NCI-H748 treated with DMSO at 0.1 percent for 48 hours (cell line): ENCODE measurements at regions not wholly inside any gene's neighbourhood (a gene's known extent, or its start where the extent isn't known, plus 50 kb on each side); places are given as distances from the start of the nearest gene placed in this dataset.

Experiments
- DNase-seq: peaks from one replicate; lab custom pipeline; 2025; lab: John Stamatoyannopoulos, UW

- DNase-seq: no peak
Observed at GRCh38 chr18:30057398-30057797, 985.1 kb downstream of the DSC3 start.

GRCh38 chr18:30056528-30056927 lies 986.0 kb downstream of the DSC3 start:
- no peak for DNase-seq

GRCh38 chr18:30044496-30044895 lies 998.0 kb downstream of the DSC3 start:
- no peak for DNase-seq

- no peak for DNase-seq
Observed at GRCh38 chr18:30039201-30039600, 1003.3 kb downstream of the DSC3 start.

- no peak for DNase-seq
Observed at GRCh38 chr18:30034818-30035217, 1007.7 kb downstream of the DSC3 start.

GRCh38 chr18:30016179-30016578 lies 1026.4 kb downstream of the DSC3 start:
- no peak for DNase-seq

GRCh38 chr18:30004965-30005364 lies 1037.6 kb downstream of the DSC3 start:
- DNase-seq: no peak

- no peak for DNase-seq
Observed at GRCh38 chr18:29982218-29982617, 1060.3 kb downstream of the DSC3 start.

- no peak for DNase-seq
Observed at GRCh38 chr18:29979881-29980280, 1062.7 kb downstream of the DSC3 start.

- DNase-seq: no peak
Observed at GRCh38 chr18:29969876-29970275, 1072.7 kb downstream of the DSC3 start.

GRCh38 chr18:29962579-29962978 lies 1080.0 kb downstream of the DSC3 start:
- no peak for DNase-seq

- no peak for DNase-seq
Observed at GRCh38 chr18:29960539-29960938, 1082.0 kb downstream of the DSC3 start.

GRCh38 chr18:29930231-29930630 lies 1112.3 kb downstream of the DSC3 start:
- DNase-seq: no peak

- DNase-seq: no peak
Observed at GRCh38 chr18:29928081-29928480, 1114.5 kb downstream of the DSC3 start.

- no peak for DNase-seq
Observed at GRCh38 chr18:29925566-29925965, 1117.0 kb downstream of the DSC3 start.

- no peak for DNase-seq
Observed at GRCh38 chr18:29912351-29912750, 1130.2 kb downstream of the DSC3 start.

- DNase-seq: no peak
Observed at GRCh38 chr18:29892960-29893558, 1149.5 kb downstream of the DSC3 start.

GRCh38 chr18:29883114-29883513 lies 1159.4 kb downstream of the DSC3 start:
- DNase-seq: no peak

- no peak for DNase-seq
Observed at GRCh38 chr18:29882620-29883019, 1159.9 kb downstream of the DSC3 start.

GRCh38 chr18:29879763-29880162 lies 1162.8 kb downstream of the DSC3 start:
- no peak for DNase-seq

GRCh38 chr18:29874519-29875098 lies 1167.9 kb downstream of the DSC3 start:
- no peak for DNase-seq

GRCh38 chr18:29873211-29873610 lies 1169.3 kb downstream of the DSC3 start:
- DNase-seq: no peak

GRCh38 chr18:29871246-29871645 lies 1171.3 kb downstream of the DSC3 start:
- DNase-seq: no peak

GRCh38 chr18:29862824-29863223 lies 1179.7 kb downstream of the DSC3 start:
- no peak for DNase-seq
